Loucy (cell line): ENCODE measurements at regions not wholly inside any gene's neighbourhood (a gene's known extent, or its start where the extent isn't known, plus 50 kb on each side); places are given as distances from the start of the nearest gene placed in this dataset.

ENCODE experiments used
- CTCF ChIP-seq: fragments of 200-600 bp; sonication (generic); conservative IDR thresholded peaks from 2 replicates; pipeline ENCODE4 v1.5.1; 2014; ENCODE audit warnings: mild to moderate bottlenecking, antibody characterized with exemption, low read length
- EZH2phosphoT487 ChIP-seq: fragments of 200-600 bp; IDR thresholded peaks from 2 replicates; pipeline ENCODE4 v1.6.1; 2018; ENCODE audit warnings: antibody characterized with exemption, mild to moderate bottlenecking, moderate library complexity, borderline replicate concordance

- TF ChIP-seq CTCF (no peak), EZH2phosphoT487 (no peak)
These were observed 357.9 kb upstream of the KCNH8 start for GRCh38 chr3:18790384-18790783.
